SK-N-SH (cell line): ENCODE measurements at regions not wholly inside any gene's neighbourhood (a gene's known extent, or its start where the extent isn't known, plus 50 kb on each side); places are given as distances from the start of the nearest gene placed in this dataset.

Source experiments
- CTCF ChIA-PET: fragments of 300-600, 350-600 bp; formaldehyde crosslinking; extraction: SDS; loops from one replicate; lab custom pipeline; 2021; lab: Yijun Ruan, JAX
- POLR2A ChIA-PET: fragments of 350-600 bp; sonication (Branson Sonifier 250); formaldehyde crosslinking; extraction: SDS; loops from one replicate; lab custom pipeline; 2020; ENCODE audit warnings: antibody characterized with exemption, inconsistent platforms; lab: Yijun Ruan, JAX
- DNase-seq: peaks from one replicate; pipeline ENCODE4 v3.0.0; 2012
- H2AFZ ChIP-seq: fragments of 200-600 bp; sonication (generic); 2 replicates; pipeline ENCODE4 v1.8.1; 2016; ENCODE audit warnings: antibody characterized with exemption, mild to moderate bottlenecking, low read depth
- H3F3A ChIP-seq: fragments of 200-600 bp; sonication (generic); replicated peaks from 2 replicates; pipeline ENCODE3; 2016; ENCODE audit warnings: antibody characterized with exemption, mild to moderate bottlenecking; ENCODE audit not compliant: insufficient read depth
- H3K27ac ChIP-seq, 2 experiments: fragments of 200-500 bp in 1 of 2; fragments of 200-600 bp in 1 of 2; sonication (Bioruptor generic) in 1 of 2; sonication (generic), shearing (Covaris generic) in 1 of 2; 2 replicates each; pipeline versions ENCODE4 v1.5.1 to v1.6.1; 2014 to 2016; ENCODE audit warnings: low read depth in 2 of 2, inconsistent platforms in 1 of 2, low read length in 1 of 2, mild to moderate bottlenecking in 1 of 2, mixed read lengths in 1 of 2
- H3K27me3 ChIP-seq: fragments of 200-600 bp; sonication (generic), shearing (Covaris generic); 2 replicates; pipeline ENCODE4 v1.6.1; 2016; ENCODE audit warnings: mixed run types; ENCODE audit not compliant: insufficient read depth
- H3K36me3 ChIP-seq, 2 experiments: fragments of 200-500 bp in 1 of 2; fragments of 200-600 bp in 1 of 2; sonication (Bioruptor generic) in 1 of 2; sonication (generic) in 1 of 2; replicated peaks in 1 of 2; 2 replicates each; pipeline versions ENCODE3 to v1.5.1; 2014 to 2016; ENCODE audit warnings: low read length in 1 of 2, mild to moderate bottlenecking in 1 of 2; ENCODE audit not compliant: insufficient read depth in 2 of 2, control insufficient read depth in 1 of 2
- H3K4me1 ChIP-seq, 2 experiments: fragments of 200-500 bp in 1 of 2; fragments of 200-600 bp in 1 of 2; sonication (Bioruptor generic) in 1 of 2; sonication (generic), shearing (Covaris generic) in 1 of 2; 2 replicates each; pipeline versions ENCODE4 v1.5.1 to v1.6.1; 2014 to 2016; ENCODE audit warnings: low read depth in 1 of 2, low read length in 1 of 2, mixed run types in 1 of 2; ENCODE audit not compliant: insufficient read depth in 2 of 2, control insufficient read depth in 1 of 2
- H3K4me2 ChIP-seq: fragments of 200-600 bp; sonication (generic), shearing (Covaris generic); 2 replicates; pipeline ENCODE4 v1.6.1; 2017; ENCODE audit warnings: mixed run types
- H3K4me3 ChIP-seq, 2 experiments: fragments of 200-500 bp in 1 of 2; fragments of 200-600 bp in 1 of 2; sonication (Bioruptor generic) in 1 of 2; sonication (generic), shearing (Covaris generic) in 1 of 2; 2 replicates each; pipeline versions ENCODE4 v1.5.1 to v1.8.1; 2014 to 2016; ENCODE audit warnings: low read depth in 2 of 2, inconsistent platforms in 1 of 2, low read length in 1 of 2, mild to moderate bottlenecking in 1 of 2, mixed read lengths in 1 of 2, moderate library complexity in 1 of 2
- H3K79me2 ChIP-seq: fragments of 200-600 bp; sonication (generic); 2 replicates; pipeline ENCODE4 v1.8.1; 2017; ENCODE audit warnings: mild to moderate bottlenecking; ENCODE audit not compliant: insufficient read depth
- H3K9ac ChIP-seq: fragments of 200-600 bp; sonication (generic); 2 replicates; pipeline ENCODE4 v1.6.1; 2017; ENCODE audit warnings: mixed run types
- H3K9me2 ChIP-seq: fragments of 200-600 bp; sonication (generic); 2 replicates; pipeline ENCODE4 v1.6.1; 2017; ENCODE audit warnings: mixed run types
- H3K9me3 ChIP-seq: fragments of 200-600 bp; sonication (generic); 2 replicates; pipeline ENCODE4 v1.6.1; 2017; ENCODE audit warnings: mixed run types, mild to moderate bottlenecking, moderate library complexity
- H4K20me1 ChIP-seq: fragments of 200-600 bp; sonication (generic); 2 replicates; pipeline ENCODE4 v1.6.1; 2017; ENCODE audit warnings: mild to moderate bottlenecking, mixed run types; ENCODE audit not compliant: insufficient read depth
- ELF1 ChIP-seq: IDR thresholded peaks from 2 replicates; pipeline ENCODE4 v1.4.0; 2012
- GATA2 ChIP-seq: sonication (generic); formaldehyde crosslinking; IDR thresholded peaks from 2 replicates; pipeline ENCODE4 v1.5.0; 2020; ENCODE audit warnings: mild to moderate bottlenecking, missing genetic modification reagents
- MAX ChIP-seq: IDR thresholded peaks from 2 replicates; pipeline ENCODE4 v1.4.0; 2012; ENCODE audit warnings: low read depth
- MEF2A ChIP-seq: IDR thresholded peaks from 2 replicates; pipeline ENCODE4 v1.4.0; 2012; ENCODE audit warnings: low read depth, borderline replicate concordance
- NFIC ChIP-seq: IDR thresholded peaks from 2 replicates; pipeline ENCODE4 v1.4.0; 2012; ENCODE audit warnings: borderline replicate concordance
- NRF1 ChIP-seq: IDR thresholded peaks from 2 replicates; pipeline ENCODE4 v1.6.1; 2012; ENCODE audit warnings: low read depth, mild to moderate bottlenecking, low read length
- POLR2AphosphoS5 ChIP-seq: IDR thresholded peaks from 2 replicates; pipeline ENCODE4 v1.6.1; 2012; ENCODE audit warnings: low read depth, low read length
- RCOR1 ChIP-seq: fragments of 150-350 bp; IDR thresholded peaks from 2 replicates; pipeline ENCODE4 v1.6.1; 2017; ENCODE audit warnings: antibody characterized with exemption, low read length
- REST ChIP-seq: IDR thresholded peaks from 2 replicates; pipeline ENCODE4 v1.6.1; 2012; ENCODE audit warnings: mild to moderate bottlenecking, low read depth, low read length, moderate library complexity
- RXRA ChIP-seq: IDR thresholded peaks from 2 replicates; pipeline ENCODE4 v1.4.0; 2012; ENCODE audit warnings: low read depth, mild to moderate bottlenecking, borderline replicate concordance
- SIN3A ChIP-seq: IDR thresholded peaks from 2 replicates; pipeline ENCODE4 v1.6.1; 2012; ENCODE audit warnings: low read depth, mild to moderate bottlenecking, low read length, moderate library complexity, borderline replicate concordance
- SMC3 ChIP-seq: IDR thresholded peaks from 2 replicates; pipeline ENCODE4 v1.6.1; 2012; ENCODE audit warnings: low read depth, low read length, improper control_type of control experiment
- TCF12 ChIP-seq: IDR thresholded peaks from 2 replicates; pipeline ENCODE4 v1.4.0; 2012
- USF2 ChIP-seq: fragments of 150-350 bp; IDR thresholded peaks from 2 replicates; pipeline ENCODE4 v1.6.1; 2017; ENCODE audit warnings: antibody characterized with exemption, low read length, low read depth, borderline replicate concordance
- ZBTB33 ChIP-seq: IDR thresholded peaks from 2 replicates; pipeline ENCODE4 v1.4.0; 2012; ENCODE audit warnings: low read depth, borderline replicate concordance
- WGBS: methylation state at CpG from one replicate; pipeline ENCODE4 v1.1.6; 2017; ENCODE audit warnings: low lambda C conversion rate; 5-methylcytosine and 5-hydroxymethylcytosine counted together
- TF ChIP-seq, protein P1 (sequence below): fragments of 200-600 bp; sonication (generic); IDR thresholded peaks from 2 replicates; pipeline ENCODE4 v1.6.1; 2017; ENCODE audit warnings: antibody characterized with exemption, mild to moderate bottlenecking, moderate library complexity

DNA sequence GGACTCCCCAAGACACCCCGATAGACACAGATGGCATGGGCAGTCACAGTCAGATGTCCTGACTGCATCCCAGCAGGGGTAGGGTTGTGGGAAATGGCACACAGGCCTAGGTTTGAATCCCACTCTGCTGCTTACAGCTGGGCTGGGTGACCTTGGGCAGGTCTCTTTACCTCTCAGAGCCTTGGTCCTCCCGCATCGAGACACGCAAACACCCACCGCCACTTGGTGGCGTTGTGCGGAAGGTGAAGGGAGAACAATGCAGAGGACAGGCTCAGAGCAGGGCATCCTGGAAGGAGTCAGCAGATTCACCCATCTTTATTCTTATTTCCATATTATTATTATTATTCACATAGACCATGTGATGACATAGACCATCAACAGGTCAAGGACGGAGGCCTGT lies 140.5 kb downstream of the MIAT start:
- Histone ChIP-seq H3K4me3 (no peak overlapping the region), H3K9ac (no peak overlapping the region), H3F3A (no peaks in the 10 kb centered on the region), H3K4me1 (no peaks in the 10 kb centered on the region; a peak in 1 of 4 replicates), H3K4me2 (no peak overlapping the region), H3K27ac (no peak overlapping the region), H4K20me1 (no peaks in the 10 kb centered on the region), H2AFZ (no peak overlapping the region), H3K27me3 (no peaks in the 10 kb centered on the region), H3K9me2 (no peaks in the 10 kb centered on the region), H3K9me3 (no peaks in the 10 kb centered on the region), H3K36me3 (no peaks in the 10 kb centered on the region), H3K79me2 (no peaks in the 10 kb centered on the region)
- ChIA-PET CTCF (interaction anchor here (1.6 kb wide), 1 partner anchor 17 kb away, joined by 3 read pairs; no protein-coding TSS in a partner anchor), POLR2A (no interaction called here)
- no peak for TF ChIP-seq RXRA
- TF ChIP-seq NRF1, result no peak
- TF ChIP-seq, protein P1, sequence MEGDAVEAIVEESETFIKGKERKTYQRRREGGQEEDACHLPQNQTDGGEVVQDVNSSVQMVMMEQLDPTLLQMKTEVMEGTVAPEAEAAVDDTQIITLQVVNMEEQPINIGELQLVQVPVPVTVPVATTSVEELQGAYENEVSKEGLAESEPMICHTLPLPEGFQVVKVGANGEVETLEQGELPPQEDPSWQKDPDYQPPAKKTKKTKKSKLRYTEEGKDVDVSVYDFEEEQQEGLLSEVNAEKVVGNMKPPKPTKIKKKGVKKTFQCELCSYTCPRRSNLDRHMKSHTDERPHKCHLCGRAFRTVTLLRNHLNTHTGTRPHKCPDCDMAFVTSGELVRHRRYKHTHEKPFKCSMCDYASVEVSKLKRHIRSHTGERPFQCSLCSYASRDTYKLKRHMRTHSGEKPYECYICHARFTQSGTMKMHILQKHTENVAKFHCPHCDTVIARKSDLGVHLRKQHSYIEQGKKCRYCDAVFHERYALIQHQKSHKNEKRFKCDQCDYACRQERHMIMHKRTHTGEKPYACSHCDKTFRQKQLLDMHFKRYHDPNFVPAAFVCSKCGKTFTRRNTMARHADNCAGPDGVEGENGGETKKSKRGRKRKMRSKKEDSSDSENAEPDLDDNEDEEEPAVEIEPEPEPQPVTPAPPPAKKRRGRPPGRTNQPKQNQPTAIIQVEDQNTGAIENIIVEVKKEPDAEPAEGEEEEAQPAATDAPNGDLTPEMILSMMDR, result peak; percentile 26; the same call in 1 of the 2 replicates
- no peak for TF ChIP-seq TCF12
- no peak for TF ChIP-seq USF2
- no peak for TF ChIP-seq NFIC
- TF ChIP-seq ZBTB33, result no peak
- DNase-seq, result peak; percentile 37
- WGBS, result 92% methylated on average over 8 of the region's 8 CpGs

- Histone ChIP-seq H3K79me2 (no peaks in the 10 kb centered on the region), H4K20me1 (no peaks in the 10 kb centered on the region), H3K4me1 (no peaks in the 10 kb centered on the region; a peak in 1 of 4 replicates), H3F3A (no peaks in the 10 kb centered on the region), H3K9me3 (no peaks in the 10 kb centered on the region), H3K4me3 (no peak overlapping the region), H3K4me2 (no peak overlapping the region), H3K27me3 (no peaks in the 10 kb centered on the region), H3K36me3 (no peaks in the 10 kb centered on the region), H3K27ac (no peak overlapping the region), H3K9me2 (no peaks in the 10 kb centered on the region), H2AFZ (no peak overlapping the region), H3K9ac (no peak overlapping the region)
- POLR2A ChIA-PET, result interaction anchor here (0.9 kb wide), 1 partner anchor 12 kb away, joined by 3 read pairs; no protein-coding TSS in a partner anchor
- CTCF ChIA-PET, result no interaction called here
- WGBS, result 78% methylated on average over 13 of the region's 19 CpGs
- no peak for DNase-seq
- TF ChIP-seq RCOR1 (no peak), MAX (no peak), ELF1 (no peak), SMC3 (no peak), POLR2AphosphoS5 (no peak), NFIC (no peak), SIN3A (no peak), GATA2 (CRISPR knock-in tag) (no peak), REST (no peak), MEF2A (no peak)
- TF ChIP-seq, protein P1, result no peak
These were observed 141.2 kb downstream of the MIAT start for GRCh38 chr22:26798462-26799065.
